ENCODE measurements at regions not wholly inside any gene's neighbourhood (a gene's known extent, or its start where the extent isn't known, plus 50 kb on each side); places are given as distances from the start of the nearest gene placed in this dataset.

DNA sequence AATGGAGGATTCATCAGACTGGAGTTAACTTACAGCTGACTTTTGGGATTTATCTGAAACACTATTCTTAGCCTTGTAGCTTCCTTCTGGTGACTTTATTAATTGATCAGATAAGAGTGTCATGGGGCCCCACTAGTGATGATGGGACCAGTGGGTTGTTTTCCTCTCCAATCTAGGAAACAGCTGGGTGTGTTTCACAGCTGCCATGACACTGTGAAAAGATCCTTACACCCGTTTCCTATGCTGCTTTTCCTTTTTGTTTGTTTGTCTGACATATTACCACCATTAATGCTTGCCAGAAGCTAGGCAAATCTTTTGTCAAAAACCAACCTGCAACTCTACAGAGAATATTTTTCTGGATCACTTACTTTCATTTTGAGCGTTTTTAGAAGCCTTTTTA lies 86.2 kb downstream of the ZBTB18 start:
- H3K9me2 ChIP-seq (ENCODE audit: insufficient read depth, low read length) = no peaks in the 10 kb centered on the region
- H3K27ac ChIP-seq (ENCODE audit: low read length) = no peak overlapping the region

DNA sequence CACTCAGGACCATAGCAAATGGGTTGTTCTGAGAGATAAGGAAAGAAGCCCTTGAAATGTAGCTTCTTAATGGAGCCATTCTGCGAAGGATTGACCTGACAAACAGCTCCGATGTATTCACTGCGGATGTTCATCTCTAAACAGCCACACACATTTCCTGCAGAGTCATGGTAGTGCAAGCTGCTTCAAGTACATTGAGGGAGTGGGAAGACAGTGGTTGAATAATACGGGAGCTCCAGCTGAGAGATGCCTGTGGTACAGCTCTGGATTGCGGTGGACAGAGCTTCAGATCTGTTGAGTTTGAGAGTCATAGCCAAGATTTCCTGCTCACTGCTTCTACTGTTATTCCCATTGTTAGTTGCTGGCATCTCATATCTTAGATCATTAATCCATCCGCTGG lies 86.6 kb downstream of the ZBTB18 start:
- H3K9me3 ChIP-seq (ENCODE audit: low read length) = no peaks in the 10 kb centered on the region
- TF ChIP-seq, protein P1, sequence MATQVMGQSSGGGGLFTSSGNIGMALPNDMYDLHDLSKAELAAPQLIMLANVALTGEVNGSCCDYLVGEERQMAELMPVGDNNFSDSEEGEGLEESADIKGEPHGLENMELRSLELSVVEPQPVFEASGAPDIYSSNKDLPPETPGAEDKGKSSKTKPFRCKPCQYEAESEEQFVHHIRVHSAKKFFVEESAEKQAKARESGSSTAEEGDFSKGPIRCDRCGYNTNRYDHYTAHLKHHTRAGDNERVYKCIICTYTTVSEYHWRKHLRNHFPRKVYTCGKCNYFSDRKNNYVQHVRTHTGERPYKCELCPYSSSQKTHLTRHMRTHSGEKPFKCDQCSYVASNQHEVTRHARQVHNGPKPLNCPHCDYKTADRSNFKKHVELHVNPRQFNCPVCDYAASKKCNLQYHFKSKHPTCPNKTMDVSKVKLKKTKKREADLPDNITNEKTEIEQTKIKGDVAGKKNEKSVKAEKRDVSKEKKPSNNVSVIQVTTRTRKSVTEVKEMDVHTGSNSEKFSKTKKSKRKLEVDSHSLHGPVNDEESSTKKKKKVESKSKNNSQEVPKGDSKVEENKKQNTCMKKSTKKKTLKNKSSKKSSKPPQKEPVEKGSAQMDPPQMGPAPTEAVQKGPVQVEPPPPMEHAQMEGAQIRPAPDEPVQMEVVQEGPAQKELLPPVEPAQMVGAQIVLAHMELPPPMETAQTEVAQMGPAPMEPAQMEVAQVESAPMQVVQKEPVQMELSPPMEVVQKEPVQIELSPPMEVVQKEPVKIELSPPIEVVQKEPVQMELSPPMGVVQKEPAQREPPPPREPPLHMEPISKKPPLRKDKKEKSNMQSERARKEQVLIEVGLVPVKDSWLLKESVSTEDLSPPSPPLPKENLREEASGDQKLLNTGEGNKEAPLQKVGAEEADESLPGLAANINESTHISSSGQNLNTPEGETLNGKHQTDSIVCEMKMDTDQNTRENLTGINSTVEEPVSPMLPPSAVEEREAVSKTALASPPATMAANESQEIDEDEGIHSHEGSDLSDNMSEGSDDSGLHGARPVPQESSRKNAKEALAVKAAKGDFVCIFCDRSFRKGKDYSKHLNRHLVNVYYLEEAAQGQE (IDR thresholded peaks at IDR 0.05; ENCODE audit: borderline replicate concordance) = no peak
- TF ChIP-seq EP300 (conservative IDR thresholded peaks at IDR 0.05; ENCODE audit: poor library complexity, severe bottlenecking) (no peak), RAD21 (conservative IDR thresholded peaks at IDR 0.05) (no peak), MXI1 (conservative IDR thresholded peaks at IDR 0.05; ENCODE audit: poor library complexity, severe bottlenecking) (no peak), POLR2AphosphoS5 (IDR thresholded peaks at IDR 0.05) (no peak), TAF1 (IDR thresholded peaks at IDR 0.05; ENCODE audit: low read depth) (no peak), SMC3 (conservative IDR thresholded peaks at IDR 0.05; ENCODE audit: poor library complexity) (no peak), EZH2 (IDR thresholded peaks at IDR 0.05; ENCODE audit: borderline replicate concordance, insufficient read depth, low read length, poor library complexity, severe bottlenecking) (no peak)
- TF ChIP-seq, protein P2, sequence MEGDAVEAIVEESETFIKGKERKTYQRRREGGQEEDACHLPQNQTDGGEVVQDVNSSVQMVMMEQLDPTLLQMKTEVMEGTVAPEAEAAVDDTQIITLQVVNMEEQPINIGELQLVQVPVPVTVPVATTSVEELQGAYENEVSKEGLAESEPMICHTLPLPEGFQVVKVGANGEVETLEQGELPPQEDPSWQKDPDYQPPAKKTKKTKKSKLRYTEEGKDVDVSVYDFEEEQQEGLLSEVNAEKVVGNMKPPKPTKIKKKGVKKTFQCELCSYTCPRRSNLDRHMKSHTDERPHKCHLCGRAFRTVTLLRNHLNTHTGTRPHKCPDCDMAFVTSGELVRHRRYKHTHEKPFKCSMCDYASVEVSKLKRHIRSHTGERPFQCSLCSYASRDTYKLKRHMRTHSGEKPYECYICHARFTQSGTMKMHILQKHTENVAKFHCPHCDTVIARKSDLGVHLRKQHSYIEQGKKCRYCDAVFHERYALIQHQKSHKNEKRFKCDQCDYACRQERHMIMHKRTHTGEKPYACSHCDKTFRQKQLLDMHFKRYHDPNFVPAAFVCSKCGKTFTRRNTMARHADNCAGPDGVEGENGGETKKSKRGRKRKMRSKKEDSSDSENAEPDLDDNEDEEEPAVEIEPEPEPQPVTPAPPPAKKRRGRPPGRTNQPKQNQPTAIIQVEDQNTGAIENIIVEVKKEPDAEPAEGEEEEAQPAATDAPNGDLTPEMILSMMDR (IDR thresholded peaks at IDR 0.05; ENCODE audit: poor library complexity, severe bottlenecking) = no peak
- H3K79me2 ChIP-seq (replicated peaks; ENCODE audit: insufficient read depth, low read length) = no peaks in the 10 kb centered on the region
- H3F3A ChIP-seq (ENCODE audit: insufficient read depth, low read length, poor library complexity, severe bottlenecking) = no peaks in the 10 kb centered on the region
- H3K4me2 ChIP-seq (ENCODE audit: low read length) = no peak overlapping the region
- H2AFZ ChIP-seq (ENCODE audit: low read depth, low read length) = no peak overlapping the region
- H3K9ac ChIP-seq (ENCODE audit: low read length) = no peak overlapping the region
- H3K36me3 ChIP-seq (ENCODE audit: insufficient read depth, low read length) = no peaks in the 10 kb centered on the region
- no peaks in the 10 kb centered on the region for H3K27me3 ChIP-seq (ENCODE audit: insufficient read depth, low read depth, low read length)
- H4K20me1 ChIP-seq (ENCODE audit: insufficient read depth) = no peaks in the 10 kb centered on the region
- H3K27ac ChIP-seq (ENCODE audit: low read length) = no peak overlapping the region
- H3K4me3 ChIP-seq (ENCODE audit: low read length) = no peak overlapping the region
- no peaks in the 10 kb centered on the region for H3K9me2 ChIP-seq (ENCODE audit: insufficient read depth, low read length)

More for the DNA sequence above, 86.2 kb downstream of the ZBTB18 start:
- TF ChIP-seq SMC3 (conservative IDR thresholded peaks at IDR 0.05; ENCODE audit: poor library complexity) (no peak), EP300 (conservative IDR thresholded peaks at IDR 0.05; ENCODE audit: poor library complexity, severe bottlenecking) (no peak), RAD21 (conservative IDR thresholded peaks at IDR 0.05) (no peak), MXI1 (conservative IDR thresholded peaks at IDR 0.05; ENCODE audit: poor library complexity, severe bottlenecking) (no peak), POLR2AphosphoS5 (IDR thresholded peaks at IDR 0.05) (no peak), TAF1 (IDR thresholded peaks at IDR 0.05; ENCODE audit: low read depth) (no peak), EZH2 (IDR thresholded peaks at IDR 0.05; ENCODE audit: borderline replicate concordance, insufficient read depth, low read length, poor library complexity, severe bottlenecking) (no peak)
- TF ChIP-seq, protein P1 (IDR thresholded peaks at IDR 0.05; ENCODE audit: borderline replicate concordance) = no peak
- TF ChIP-seq, protein P2 (IDR thresholded peaks at IDR 0.05; ENCODE audit: poor library complexity, severe bottlenecking) = no peak
- H3F3A ChIP-seq (ENCODE audit: insufficient read depth, low read length, poor library complexity, severe bottlenecking) = no peaks in the 10 kb centered on the region
- no peak overlapping the region for H3K9ac ChIP-seq (ENCODE audit: low read length)
- H3K27me3 ChIP-seq (ENCODE audit: insufficient read depth, low read depth, low read length) = no peaks in the 10 kb centered on the region
- no peaks in the 10 kb centered on the region for H4K20me1 ChIP-seq (ENCODE audit: insufficient read depth)
- H3K79me2 ChIP-seq (replicated peaks; ENCODE audit: insufficient read depth, low read length) = no peaks in the 10 kb centered on the region
- no peaks in the 10 kb centered on the region for H3K9me3 ChIP-seq (ENCODE audit: low read length)
- no peak overlapping the region for H3K4me2 ChIP-seq (ENCODE audit: low read length)
- H3K36me3 ChIP-seq (ENCODE audit: insufficient read depth, low read length) = no peaks in the 10 kb centered on the region
- no peak overlapping the region for H2AFZ ChIP-seq (ENCODE audit: low read depth, low read length)
- H3K4me3 ChIP-seq (ENCODE audit: low read length) = no peak overlapping the region
